GM19455 (cell line): ENCODE measurements at regions not wholly inside any gene's neighbourhood (a gene's known extent, or its start where the extent isn't known, plus 50 kb on each side); places are given as distances from the start of the nearest gene placed in this dataset.
"Not testable (repeated sequence)": the region's sequence is repeated elsewhere in the genome, so short reads cannot be mapped to it uniquely, and the experiment has no call there.

Source experiments
- ATAC-seq: cut with Tn5 transposase; IDR thresholded peaks from one replicate; pipeline ENCODE4 v1.9.1; 2021; ENCODE audit not compliant: unreplicated experiment

GRCh38 chr4:123624959-123625358 is 228.4 kb downstream of the SPRY1 start:
- ATAC-seq: no peak

- no peak for ATAC-seq
These were observed 231.7 kb downstream of the SPRY1 start for GRCh38 chr4:123628288-123628687.

GRCh38 chr4:123631786-123632692 is 235.4 kb downstream of the SPRY1 start:
- no peak for ATAC-seq

GRCh38 chr4:123632693-123633030 is 236.1 kb downstream of the SPRY1 start:
- ATAC-seq: no peak

- no peak for ATAC-seq
These were observed 242.2 kb downstream of the SPRY1 start for GRCh38 chr4:123638834-123639233.

- no peak for ATAC-seq
These were observed 243.7 kb downstream of the SPRY1 start for GRCh38 chr4:123640271-123640670.

- ATAC-seq: no peak
These were observed 244.2 kb downstream of the SPRY1 start for GRCh38 chr4:123640824-123641223.

- ATAC-seq: no peak
These were observed 247.1 kb downstream of the SPRY1 start for GRCh38 chr4:123643691-123644090.

- ATAC-seq: peak; percentile 82
These were observed 252.7 kb downstream of the SPRY1 start for GRCh38 chr4:123649250-123649644.

GRCh38 chr4:123649645-123650391 is 253.2 kb downstream of the SPRY1 start:
- ATAC-seq: peak; percentile 29

GRCh38 chr4:123651066-123651465 is 254.5 kb downstream of the SPRY1 start:
- ATAC-seq: no peak

GRCh38 chr4:123651536-123652180 is 255.1 kb downstream of the SPRY1 start:
- no peak for ATAC-seq

- ATAC-seq: no peak
These were observed 255.9 kb downstream of the SPRY1 start for GRCh38 chr4:123652476-123652875.

- ATAC-seq: no peak
These were observed 256.6 kb downstream of the SPRY1 start for GRCh38 chr4:123653236-123653635.

GRCh38 chr4:123656746-123657294 is 260.2 kb downstream of the SPRY1 start:
- ATAC-seq: not testable (repeated sequence)

GRCh38 chr4:123657606-123658005 is 261.0 kb downstream of the SPRY1 start:
- ATAC-seq: not testable (repeated sequence)

GRCh38 chr4:123659262-123659661 is 262.7 kb downstream of the SPRY1 start:
- ATAC-seq: no peak

- no peak for ATAC-seq
These were observed 263.1 kb downstream of the SPRY1 start for GRCh38 chr4:123659730-123660129.

GRCh38 chr4:123661080-123661737 is 264.6 kb downstream of the SPRY1 start:
- ATAC-seq: no peak

- no peak for ATAC-seq
These were observed 266.2 kb downstream of the SPRY1 start for GRCh38 chr4:123662827-123663226.

- ATAC-seq: no peak
These were observed 269.9 kb downstream of the SPRY1 start for GRCh38 chr4:123666486-123666885.
